NCI-H2029 (cell line): ENCODE measurements at regions not wholly inside any gene's neighbourhood (a gene's known extent, or its start where the extent isn't known, plus 50 kb on each side); places are given as distances from the start of the nearest gene placed in this dataset.
"Not testable (repeated sequence)": the region's sequence is repeated elsewhere in the genome, so short reads cannot be mapped to it uniquely, and the experiment has no call there.

Source experiments
- DNase-seq: peaks from one replicate; lab custom pipeline; 2025; lab: John Stamatoyannopoulos, UW

DNA sequence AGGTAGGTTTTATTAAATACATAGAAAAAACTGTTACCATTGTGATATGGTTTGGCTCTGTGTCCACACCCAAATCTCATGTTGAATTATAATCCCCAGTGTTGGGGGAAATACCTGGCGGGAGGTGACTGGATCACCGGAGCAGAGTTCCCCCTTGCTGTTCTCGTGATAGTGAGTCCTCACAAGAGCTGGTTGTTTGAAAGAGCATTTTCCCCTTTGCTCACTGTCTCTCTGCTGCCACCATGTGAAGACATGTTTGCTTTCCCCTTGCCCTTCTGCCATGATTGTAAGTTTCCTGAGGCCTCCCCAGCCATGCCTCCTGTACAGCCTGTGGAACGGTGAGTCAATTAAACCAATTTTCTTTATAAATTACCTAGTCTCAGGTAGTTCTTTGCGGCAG is 352.7 kb upstream of the SLC39A10 start:
- no peak for DNase-seq

DNA sequence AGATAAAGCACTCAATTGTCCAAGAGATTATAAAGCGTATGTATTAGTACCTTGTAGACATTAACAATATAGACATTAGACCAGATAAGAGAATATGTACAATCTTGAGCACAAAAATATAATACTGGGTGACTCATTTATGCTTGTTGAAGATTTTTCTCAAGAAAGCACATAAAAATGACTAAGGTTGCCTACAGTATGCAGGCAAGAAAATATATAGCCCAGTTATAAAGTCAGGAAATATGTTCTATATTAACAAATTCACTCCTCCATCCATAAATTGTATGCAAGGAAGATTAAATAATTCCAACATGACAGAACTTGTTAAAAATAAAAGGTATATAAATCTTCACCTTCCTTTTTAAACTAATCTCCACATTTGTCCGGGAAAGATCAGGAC is 356.4 kb upstream of the SLC39A10 start:
- DNase-seq: no peak

DNA sequence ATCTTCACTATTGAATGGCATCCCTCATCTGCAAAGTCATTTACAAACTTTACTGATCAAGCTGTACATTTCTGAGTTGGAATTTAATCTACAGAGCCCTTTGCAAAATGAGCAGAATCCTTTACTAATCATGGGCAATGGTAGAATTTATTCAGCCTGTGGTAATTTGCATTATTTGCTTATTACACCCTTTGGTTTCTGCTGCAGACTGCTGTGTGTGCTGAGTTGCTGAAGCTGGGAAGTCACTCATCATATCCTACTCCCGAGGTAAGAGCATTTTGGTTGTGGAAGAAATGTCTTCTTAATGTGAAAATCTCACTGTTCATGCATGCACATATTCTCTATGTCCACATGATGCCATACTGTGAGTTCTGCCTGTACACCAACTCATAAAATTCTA is 357.4 kb upstream of the SLC39A10 start:
- DNase-seq: no peak

DNA sequence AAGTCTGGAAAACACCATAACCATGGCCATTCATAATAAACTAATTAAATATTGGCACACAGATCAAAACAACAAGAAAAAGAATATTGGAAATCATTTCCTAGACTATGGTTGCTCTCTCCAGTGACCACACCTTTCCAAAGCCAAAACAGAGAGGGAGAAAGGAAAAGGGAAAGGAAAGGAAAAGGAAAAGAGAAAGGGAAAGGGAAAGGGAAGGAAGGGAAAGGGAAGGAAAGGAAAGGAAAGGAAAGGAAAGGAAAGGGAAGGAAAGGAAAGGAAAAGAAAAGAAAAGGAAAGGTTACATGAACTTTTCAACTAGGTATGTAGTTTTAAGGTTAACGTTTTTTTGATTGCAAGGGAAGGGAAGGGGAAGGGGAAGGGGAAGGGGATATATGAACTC is 360.5 kb upstream of the SLC39A10 start:
- DNase-seq: no peak

DNA sequence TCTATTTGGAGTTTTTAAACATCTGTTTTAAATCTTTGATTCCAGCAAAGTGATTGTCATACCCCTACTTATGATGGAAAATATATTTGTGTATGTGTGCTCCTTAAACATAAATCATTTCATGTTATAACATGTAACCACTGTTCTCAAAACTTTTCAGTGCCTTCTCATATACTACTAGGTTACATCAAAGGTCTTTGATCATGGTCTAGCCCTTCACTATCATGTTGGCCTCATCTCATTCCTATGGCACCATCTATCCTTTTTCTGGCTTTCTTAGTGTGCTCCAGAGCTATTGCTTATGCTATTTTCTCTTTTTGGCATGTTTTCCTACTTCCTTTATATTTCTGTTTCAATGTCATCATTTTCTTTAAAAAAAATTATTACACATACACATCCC is 367.9 kb upstream of the SLC39A10 start:
- DNase-seq: no peak

DNA sequence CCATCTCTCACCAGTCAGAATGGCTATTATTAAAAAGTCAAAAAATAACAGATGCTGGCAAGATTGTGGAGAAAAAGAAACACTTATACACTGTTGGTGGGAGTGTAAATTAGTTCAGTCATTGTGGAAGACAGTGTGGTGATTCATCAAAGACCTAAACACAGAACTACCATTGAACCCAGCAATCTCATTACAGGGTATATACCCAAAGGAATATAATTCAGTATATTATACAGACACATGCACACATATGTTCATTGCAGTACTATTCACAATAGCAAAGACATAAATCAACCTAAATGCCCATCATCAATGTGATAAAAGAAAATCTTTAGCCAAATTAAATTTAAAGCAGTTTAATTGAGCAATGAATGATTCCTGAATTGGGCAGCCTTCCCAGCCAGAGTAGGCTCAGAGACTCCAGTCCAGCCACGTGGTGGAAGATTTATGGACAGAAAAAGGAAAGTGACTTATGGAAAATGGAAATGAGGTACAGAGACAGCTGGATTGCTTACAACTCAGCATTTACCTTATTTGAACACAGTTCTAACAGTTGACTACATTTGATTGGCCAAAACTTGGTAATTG is 377.1 kb upstream of the SLC39A10 start:
- no peak for DNase-seq

DNA sequence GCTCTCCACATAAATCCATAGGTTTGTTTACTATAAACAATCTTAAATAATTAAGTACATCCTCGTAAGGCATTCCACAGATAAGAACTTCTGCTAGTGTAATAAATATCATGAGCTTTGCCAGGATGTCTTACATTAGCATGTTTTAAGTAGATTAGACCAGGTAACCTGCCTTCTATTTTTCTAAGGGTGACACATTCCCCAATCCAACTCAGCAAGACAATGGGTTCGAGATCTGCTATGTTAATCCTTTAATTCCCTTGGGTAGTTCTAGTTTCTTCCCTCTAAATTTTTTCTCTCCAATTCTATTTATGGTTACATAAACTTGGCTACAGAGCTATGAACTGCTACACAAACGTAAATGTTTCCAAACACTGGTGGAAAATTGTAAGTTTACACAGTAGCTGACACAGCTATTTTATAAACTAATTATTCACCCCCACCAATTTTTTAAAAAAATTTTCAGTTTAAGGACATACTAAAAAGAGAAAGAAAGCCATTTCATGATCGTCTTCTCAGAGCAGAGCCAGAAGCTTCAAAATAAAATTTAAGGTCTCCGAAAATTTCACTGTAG is 386.5 kb upstream of the SLC39A10 start:
- DNase-seq: no peak

DNA sequence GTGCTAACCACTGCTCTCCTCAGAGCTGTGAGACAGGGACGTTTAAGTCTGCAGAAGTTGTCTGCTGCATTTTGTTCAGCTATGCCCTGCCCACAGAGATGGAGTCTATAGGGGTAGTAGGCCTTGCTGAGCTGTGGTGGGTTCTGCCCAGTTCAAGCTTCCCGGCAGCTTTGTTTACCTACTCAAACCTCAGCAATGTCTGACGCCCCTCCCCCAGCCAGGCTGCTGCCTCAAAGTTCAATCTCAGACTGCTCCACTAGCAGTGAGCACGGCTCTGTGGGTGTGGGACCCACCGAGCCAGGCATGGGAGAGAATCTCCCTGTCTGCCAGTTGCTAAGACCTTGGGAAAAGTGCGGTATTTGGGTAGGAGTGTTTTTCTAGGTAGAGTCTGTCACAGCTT is 387.8 kb upstream of the SLC39A10 start:
- no peak for DNase-seq

DNA sequence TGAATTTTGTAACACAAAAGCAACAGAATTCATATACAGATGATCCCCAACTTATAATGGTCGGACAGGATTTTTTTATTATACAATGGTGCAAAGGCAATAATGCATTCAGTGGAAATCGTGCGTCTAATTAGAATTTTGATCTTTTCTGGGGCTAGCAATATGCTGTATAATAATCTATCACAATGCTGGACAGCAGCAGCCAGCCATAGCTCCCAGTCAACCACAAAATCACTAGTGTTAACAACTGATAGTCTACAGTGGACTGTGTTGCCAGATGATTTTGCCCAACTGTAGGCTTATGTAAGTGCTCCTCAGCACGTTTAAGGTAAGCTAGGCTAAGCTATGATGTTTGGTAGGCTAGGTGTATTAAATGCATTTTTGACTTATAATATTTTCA is 399.0 kb upstream of the SLC39A10 start:
- no peak for DNase-seq

DNA sequence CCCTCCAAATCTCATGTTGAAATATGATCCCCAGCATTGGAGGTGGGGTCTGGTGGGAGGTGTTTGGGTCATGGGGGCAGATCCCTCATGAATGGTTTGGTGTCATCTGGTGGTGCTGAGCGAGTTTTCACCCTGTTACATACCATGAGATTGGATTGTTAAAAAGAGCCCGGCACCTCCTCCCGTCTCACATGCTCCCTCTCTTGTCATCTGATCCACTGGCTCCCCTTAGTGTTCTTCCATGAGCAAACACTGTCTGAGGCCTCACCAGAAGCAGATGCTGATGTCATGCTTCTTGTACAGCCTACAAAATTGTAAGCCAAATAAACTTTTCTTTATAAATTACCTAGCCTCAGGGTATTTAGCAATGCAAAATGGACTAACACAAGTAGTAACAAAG is 405.0 kb upstream of the SLC39A10 start:
- DNase-seq: no peak

DNA sequence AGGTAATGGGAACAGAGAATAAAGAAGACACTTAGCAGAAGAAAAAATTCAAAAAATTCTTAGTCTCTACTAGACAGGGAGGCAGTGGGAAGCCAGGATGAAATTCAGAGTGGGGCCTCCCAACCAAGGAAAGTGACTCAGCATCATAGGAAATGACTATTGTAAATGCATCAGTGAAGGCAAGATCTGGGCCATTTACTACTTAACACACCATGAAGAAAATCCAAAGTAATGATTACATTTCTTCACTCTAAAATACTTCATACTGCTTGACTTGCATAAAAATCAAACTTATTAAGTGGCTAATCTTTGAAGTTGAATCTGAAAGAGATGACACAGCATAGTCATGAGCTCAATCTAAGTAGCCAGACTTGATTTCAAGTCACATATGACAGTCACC is 405.8 kb upstream of the SLC39A10 start:
- no peak for DNase-seq

DNA sequence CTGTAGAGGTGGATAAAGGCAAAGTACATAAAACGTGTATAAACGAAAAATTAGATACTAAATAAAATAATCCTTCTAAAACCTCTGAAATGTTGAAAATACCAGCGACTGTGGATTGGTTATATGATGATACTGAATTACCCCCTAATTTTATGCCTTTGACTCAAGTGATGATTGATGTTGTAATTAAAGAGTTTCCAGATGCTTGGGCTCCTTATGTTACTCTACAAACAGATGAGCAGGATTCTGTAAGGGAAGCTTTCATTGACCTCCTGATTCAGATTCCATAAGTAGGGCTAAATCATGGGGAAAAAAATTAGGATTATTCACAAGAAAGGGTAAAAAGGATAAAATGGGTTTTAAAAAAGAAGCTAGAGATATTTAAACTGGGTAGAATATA is 418.2 kb upstream of the SLC39A10 start:
- DNase-seq: no peak

DNA sequence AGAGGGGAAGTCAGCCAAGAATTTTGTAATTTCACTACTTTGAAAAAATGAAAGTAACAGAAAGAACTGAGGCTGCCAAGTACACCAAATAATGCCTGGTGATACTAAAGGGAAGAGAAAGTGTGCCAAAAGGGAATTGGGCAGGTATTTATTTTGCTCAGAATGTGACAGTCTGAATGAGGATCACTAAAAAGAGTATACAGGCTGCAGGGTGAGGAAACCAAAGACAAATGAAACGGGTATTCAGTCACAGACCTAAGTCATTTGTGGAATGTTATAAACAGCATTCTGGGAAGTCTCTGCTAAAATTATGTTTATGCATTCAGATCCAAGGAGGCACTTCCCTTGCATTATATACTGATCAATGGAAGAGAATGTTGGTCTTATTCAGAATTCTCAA is 418.6 kb upstream of the SLC39A10 start:
- DNase-seq: no peak

DNA sequence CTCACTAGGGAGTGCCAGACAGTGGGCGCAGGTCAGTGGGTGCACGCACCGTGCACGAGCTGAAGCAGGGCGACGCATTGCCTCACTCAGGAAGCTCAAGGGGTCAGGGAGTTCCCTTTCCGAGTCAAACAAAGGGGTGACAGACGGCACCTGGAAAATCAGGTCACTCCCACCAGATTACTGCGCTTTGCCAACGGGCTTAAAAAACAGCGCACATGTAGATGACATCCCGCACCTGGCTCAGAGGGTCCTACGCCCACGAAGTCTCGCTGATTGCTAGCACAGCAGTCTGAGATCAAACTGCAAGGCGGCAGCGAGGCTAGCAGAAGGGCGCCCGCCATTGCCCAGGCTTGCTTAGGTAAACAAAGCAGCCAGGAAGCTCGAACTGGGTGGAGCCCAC is 428.5 kb upstream of the SLC39A10 start:
- DNase-seq: not testable (repeated sequence)

DNA sequence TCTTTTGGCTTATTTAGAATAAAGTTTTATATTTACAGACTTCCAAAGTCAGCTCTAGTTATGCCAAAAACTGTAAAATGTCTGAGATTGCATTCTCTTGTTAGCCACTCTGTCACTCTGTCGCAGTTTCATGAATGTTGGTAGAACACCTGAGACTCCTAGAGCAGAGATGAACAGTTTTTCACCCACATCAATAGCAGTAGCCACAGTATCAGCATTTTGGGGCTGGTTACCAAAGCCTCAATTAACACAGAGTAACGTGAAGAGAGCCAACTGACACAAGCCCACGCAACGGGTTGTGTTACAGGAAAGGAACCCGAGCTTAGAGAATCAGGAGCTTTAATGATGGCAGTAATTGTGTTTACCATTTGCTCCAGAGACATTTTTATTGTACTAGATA is 443.0 kb upstream of the SLC39A10 start:
- no peak for DNase-seq

DNA sequence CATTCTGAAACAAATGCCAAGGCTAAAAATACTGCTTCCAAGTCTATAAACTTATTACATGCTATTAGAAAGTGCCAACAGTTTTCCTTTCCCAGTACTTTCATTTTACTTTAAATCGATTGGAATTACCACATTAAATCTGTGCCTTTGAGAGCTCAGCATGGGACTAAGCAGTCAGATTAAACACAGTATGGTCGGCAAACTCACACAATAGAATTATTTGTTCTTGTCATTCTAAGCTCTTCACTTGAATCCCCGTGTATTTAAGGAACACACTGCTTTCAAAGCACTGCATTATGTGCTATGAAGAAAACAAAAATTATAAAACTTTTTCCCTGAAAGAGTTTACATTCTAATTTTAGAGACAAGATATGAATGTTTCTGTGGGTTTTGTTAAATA is 444.4 kb upstream of the SLC39A10 start:
- DNase-seq: no peak

DNA sequence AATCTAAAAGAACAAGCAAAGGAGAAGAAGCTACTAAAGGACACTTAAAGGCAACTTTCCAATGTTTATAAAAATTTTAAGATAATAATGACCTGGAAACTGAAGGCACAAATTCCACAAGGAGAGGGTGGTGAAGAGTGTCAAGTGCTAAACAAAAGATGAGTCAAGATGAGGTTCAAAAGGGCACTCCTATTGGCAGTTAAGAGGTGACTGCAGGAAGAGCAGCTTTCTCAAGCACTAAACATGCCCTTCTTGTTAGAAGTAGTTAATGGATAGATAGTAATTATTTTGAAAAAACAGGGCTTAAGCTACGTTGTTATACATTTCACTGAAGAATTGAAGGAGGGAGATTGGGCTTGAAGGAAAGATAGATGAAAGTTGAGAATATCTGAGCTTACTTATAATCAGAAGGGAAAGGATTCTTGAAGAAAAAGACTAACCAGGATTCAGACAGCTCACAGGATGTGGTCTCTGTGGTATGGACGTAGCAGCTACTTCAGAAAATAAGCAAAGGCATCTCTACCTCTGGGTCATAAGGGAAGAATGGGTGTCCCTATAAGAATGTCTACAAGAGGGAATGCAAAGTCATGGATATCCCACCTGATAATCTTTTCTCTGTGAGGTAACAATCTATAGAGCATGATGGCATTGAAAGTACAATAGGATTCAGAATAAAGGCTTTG is 454.7 kb upstream of the SLC39A10 start:
- no peak for DNase-seq

DNA sequence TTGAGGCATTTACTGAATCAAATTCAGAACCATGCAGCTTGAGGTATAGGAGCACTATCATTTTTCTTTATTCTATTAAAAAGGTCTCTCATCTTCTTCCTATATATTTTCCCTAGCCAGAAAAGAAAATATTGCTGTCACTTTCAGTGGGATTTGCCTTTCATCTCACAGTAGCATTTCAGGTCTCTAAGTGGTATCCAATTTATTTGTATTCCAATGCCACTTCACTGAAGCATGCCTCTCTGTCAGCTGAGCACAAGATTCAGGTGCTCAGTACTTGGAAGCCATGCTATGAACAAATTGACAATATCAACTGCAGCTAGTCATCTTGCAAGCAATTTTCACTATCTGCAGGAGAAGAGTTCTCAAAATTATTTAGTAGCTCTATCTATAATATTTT is 457.2 kb upstream of the SLC39A10 start:
- DNase-seq: no peak

DNA sequence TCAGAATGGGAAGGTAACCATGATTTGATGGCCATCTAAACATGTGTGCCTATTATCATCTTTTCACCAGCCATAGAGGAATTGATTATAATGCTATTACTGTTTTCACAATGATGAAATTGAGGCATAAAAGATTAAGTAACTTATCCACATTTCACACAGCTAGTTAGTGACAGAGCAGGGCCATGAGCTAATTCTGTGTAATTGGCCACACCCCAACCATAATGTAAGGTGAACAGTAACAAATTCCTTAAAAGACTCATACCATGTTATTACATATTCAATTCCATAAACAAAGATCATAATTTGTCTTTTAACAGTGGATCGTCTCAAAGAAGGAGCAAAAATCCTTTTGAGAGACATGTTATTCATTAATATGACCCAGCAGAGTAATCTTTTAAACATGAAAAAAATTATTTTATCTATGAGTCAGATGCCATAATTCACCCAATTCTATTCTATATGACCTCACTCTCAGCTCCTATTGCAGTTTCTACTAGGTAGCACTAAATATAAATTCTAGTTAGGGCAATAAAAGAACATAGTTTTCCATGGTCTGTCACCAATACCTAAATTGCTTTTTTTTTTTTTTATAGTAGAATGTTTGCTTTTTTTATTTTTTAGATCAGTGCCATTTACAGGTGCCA is 475.8 kb upstream of the SLC39A10 start:
- DNase-seq: no peak

DNA sequence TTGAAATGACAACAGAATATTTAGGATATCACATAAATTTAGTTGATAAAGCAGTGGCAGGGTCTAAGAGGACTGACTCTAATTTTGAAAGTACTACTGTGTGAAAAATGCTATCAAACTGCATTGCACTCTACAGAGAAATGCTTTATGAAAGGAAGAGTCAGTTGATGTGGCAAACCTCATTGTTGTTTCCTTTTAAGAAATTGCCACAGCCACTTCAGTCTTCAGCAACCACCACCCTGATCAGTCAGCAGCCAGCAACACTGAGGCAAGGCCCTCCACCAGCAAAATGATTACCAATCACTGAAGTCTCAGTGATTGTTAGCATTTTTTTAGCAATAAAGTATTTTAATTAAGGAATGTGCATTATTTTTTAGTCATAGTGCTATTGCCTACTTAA is 488.7 kb upstream of the SLC39A10 start:
- DNase-seq: no peak

DNA sequence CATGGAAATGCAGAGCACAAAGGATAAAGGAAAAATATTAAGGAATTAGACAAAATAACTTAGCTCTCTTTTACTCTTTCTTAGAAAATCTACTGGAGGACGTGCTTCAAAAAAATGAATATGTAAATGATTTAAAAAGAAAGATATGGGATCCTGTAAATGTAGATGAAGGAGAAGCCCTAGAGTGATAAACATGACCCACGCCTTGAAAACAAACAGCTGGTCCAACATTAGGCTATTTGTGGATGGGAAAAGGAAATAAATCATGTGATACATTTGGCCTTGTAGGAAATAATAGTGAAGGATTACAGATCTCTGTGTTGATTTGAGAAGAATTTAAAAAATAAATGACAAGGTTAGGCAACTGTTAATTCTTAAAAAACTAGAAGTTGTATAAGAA is 492.1 kb upstream of the SLC39A10 start:
- DNase-seq: no peak

DNA sequence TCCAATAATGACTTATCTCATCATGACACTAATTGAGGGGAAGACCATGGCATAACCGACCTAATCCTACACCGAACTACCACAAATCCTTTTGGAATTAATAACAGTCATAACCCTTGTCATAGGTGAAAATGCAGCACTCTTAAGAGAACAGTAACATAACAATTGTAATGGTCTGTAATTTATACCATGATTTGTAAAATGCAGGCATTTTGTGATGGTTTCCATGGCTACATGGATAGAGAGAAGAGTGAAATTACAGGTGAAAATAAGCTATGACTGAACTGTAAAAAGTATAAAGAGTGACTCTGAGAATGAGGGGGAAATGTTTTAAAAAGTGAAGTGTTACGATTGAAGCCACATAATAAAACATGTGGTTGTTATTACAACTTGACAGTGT is 494.1 kb upstream of the SLC39A10 start:
- DNase-seq: no peak

DNA sequence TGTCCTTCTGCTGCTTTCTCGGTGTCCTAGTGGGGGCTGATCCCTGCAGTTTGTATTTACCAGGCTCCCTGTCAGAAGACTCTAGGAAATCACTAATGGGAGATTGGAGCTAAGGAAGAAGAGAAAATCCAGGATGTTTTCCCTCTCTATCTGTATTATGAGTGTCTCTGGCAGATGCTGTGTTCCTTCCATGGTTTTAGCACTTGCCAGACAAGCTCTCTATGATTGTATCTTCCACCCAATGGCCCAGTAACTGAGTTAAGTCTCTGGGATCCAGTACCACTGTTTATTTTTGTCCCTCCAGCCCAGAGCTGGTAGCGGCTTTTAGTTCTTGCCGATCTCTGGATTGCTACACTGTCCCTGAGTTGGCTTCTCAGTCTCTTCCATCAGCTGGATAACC is 494.8 kb upstream of the SLC39A10 start:
- DNase-seq: no peak

DNA sequence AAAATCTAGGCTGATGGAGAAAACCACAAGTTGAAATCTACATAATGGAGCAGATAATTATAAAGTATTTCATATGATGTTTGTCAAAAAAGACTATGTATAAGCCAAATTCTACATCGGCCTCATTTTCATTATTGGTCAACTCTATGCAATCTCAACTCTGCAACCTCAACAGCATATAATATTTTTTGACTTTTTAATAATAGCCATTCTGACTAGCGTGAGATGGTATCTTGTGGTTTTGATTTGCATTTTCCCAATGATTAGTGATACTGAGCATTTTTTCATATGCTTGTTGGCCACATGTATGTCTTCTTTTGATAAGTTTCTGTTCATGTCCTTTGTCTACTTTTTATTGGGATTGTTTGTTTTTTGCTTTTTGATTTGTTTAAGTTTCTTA is 496.1 kb upstream of the SLC39A10 start:
- DNase-seq: no peak
